GM20000 (cell line): ENCODE measurements at regions not wholly inside any gene's neighbourhood (a gene's known extent, or its start where the extent isn't known, plus 50 kb on each side); places are given as distances from the start of the nearest gene placed in this dataset.
A peak's percentile ranks its signal among the peaks of the same experiment; 100 is the strongest.

Experiments
- DNase-seq: peaks from one replicate; pipeline ENCODE4 v3.0.0; 2012; ENCODE audit warnings: low spot score
- TF ChIP-seq, protein P1 (sequence below): IDR thresholded peaks from 2 replicates; pipeline ENCODE4 v1.5.1; 2012; ENCODE audit warnings: mild to moderate bottlenecking, control low read depth; ENCODE audit errors: extremely low read depth, missing control alignments

GRCh38 chr11:116364348-116364747 is 408.4 kb downstream of the BUD13 start:
- TF ChIP-seq, protein P1, sequence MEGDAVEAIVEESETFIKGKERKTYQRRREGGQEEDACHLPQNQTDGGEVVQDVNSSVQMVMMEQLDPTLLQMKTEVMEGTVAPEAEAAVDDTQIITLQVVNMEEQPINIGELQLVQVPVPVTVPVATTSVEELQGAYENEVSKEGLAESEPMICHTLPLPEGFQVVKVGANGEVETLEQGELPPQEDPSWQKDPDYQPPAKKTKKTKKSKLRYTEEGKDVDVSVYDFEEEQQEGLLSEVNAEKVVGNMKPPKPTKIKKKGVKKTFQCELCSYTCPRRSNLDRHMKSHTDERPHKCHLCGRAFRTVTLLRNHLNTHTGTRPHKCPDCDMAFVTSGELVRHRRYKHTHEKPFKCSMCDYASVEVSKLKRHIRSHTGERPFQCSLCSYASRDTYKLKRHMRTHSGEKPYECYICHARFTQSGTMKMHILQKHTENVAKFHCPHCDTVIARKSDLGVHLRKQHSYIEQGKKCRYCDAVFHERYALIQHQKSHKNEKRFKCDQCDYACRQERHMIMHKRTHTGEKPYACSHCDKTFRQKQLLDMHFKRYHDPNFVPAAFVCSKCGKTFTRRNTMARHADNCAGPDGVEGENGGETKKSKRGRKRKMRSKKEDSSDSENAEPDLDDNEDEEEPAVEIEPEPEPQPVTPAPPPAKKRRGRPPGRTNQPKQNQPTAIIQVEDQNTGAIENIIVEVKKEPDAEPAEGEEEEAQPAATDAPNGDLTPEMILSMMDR: no peak
- no peak for DNase-seq

DNA sequence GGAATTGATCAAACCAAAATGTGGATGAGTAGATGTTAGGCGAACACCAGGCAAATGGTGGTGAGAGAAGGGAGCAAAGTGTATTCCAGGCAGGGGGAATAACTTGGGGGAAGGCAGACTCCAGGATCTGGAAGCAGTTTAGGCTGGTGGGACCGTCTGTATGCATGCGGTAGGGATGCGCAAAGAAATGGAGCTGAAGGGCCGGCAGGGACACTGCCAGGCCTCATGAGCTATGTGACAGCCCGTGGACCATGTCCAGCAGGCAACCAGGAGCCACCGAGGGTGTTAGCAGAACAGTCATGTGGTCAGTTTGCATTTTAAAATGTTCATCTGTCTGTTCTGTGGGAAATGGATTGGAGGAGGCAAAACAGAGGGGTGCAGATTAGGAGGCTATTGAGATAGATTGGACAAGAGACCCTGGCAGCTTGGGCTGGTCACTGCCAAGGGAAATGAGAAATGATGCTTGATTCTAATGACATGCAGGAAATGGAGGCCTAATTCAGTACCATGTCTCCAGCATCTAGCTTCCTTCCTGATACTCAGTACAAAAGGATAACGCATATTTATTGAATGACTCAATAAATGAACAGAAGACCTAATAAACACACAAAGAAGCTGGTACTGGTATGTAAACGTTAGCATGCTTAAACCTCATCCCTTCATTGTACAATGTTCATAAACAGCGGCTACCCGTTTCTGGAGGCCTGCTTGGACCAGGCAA is 412.4 kb downstream of the BUD13 start:
- DNase-seq: no peak
- TF ChIP-seq, protein P1: no peak

DNA sequence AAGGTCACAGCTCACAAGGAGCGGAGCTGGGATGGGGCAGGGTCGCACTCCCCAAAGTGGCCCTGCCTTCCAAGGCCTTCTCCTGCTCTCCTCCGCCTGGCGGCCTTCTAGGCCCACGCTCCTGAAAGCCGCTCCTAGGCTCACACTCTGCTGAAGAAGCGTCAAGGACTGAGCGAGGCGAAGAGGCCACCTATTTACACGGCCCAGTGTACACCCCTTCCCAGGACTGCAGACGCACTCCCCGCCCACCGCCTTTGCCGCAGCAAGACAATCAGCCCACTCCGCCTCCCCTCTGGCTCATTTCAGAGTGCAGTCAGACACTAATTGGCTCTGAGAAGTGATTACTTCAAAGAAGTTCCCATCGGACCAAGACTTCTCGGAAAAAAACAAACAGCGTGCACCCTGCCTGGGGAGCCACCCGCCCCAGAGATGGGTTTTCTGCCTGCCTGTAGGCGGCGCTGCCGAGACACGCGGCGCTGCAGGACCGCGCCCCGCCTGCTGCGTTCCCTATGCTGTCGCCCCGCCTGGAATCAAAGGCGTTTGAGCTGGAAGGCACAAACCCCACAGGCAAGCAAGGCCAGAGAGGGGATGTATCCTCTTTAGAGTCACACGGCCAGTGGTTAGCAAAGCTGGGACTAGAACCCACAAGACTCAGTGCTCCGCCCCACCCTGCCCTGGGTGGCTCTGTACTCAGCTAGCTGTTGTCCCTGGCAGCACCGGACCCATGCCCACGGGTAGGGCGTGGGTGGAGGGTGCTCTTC is 414.8 kb downstream of the BUD13 start:
- TF ChIP-seq, protein P1: peak; percentile 65
- DNase-seq: no peak

GRCh38 chr11:116356451-116356850 is 416.3 kb downstream of the BUD13 start:
- DNase-seq: no peak
- TF ChIP-seq, protein P1: no peak

- TF ChIP-seq, protein P1: no peak
- no peak for DNase-seq
Observed at GRCh38 chr11:116355104-116355503, 417.7 kb downstream of the BUD13 start.

- DNase-seq: no peak
- TF ChIP-seq, protein P1: no peak
Observed at GRCh38 chr11:116353589-116353988, 419.2 kb downstream of the BUD13 start.

DNA sequence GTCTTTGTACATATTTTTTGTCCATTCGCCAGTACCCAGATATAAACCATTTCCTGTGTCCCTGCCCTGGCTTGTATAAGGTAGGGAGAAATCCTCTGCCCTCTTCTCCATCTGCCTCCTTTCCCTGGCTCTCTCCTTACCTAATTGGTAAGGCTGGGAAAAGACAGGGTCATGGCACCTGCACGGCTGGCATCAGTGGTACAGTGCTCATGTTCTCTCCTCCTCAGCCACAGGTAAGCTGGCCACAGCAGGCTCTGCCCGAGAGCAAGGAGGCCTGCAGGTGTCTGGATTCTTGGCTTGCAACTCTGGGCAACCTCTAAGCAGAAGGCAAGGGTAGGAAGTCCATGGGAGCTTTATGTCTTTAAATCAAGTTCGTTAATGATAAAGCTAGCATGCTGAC is 419.9 kb downstream of the BUD13 start:
- TF ChIP-seq, protein P1: no peak
- no peak for DNase-seq
